Neural progenitor cell (in vitro differentiated cells): ENCODE measurements at regions not wholly inside any gene's neighbourhood (a gene's known extent, or its start where the extent isn't known, plus 50 kb on each side); places are given as distances from the start of the nearest gene placed in this dataset.
"Not testable (repeated sequence)": the region's sequence is repeated elsewhere in the genome, so short reads cannot be mapped to it uniquely, and the experiment has no call there.

Experiments used
- DNase-seq: peaks from one replicate; pipeline ENCODE4 v3.0.0-alpha.2; 2016; ENCODE audit warnings: low spot score
- H2AFZ ChIP-seq: fragments of 200-600 bp; sonication (generic); replicated peaks from 2 replicates; pipeline ENCODE4 v1.6.1; 2016; ENCODE audit warnings: antibody characterized with exemption
- H3F3A ChIP-seq: fragments of 200-600 bp; sonication (generic); 2 replicates; pipeline ENCODE4 v1.6.1; 2016; ENCODE audit warnings: antibody characterized with exemption, low read depth
- H3K27ac ChIP-seq: fragments of 200-600 bp; sonication (generic); 2 replicates; pipeline ENCODE4 v1.5.1; 2016; ENCODE audit warnings: mild to moderate bottlenecking
- H3K27me3 ChIP-seq: fragments of 200-600 bp; sonication (generic); 2 replicates; pipeline ENCODE4 v1.6.1; 2016; ENCODE audit warnings: mild to moderate bottlenecking, moderate library complexity
- H3K36me3 ChIP-seq: fragments of 200-600 bp; sonication (generic); 2 replicates; pipeline ENCODE4 v1.5.1; 2016
- H3K4me1 ChIP-seq: fragments of 200-600 bp; sonication (generic); 2 replicates; pipeline ENCODE4 v1.6.1; 2016; ENCODE audit warnings: mixed run types
- H3K4me2 ChIP-seq: fragments of 200-600 bp; sonication (generic); 2 replicates; pipeline ENCODE4 v1.6.1; 2016
- H3K4me3 ChIP-seq: fragments of 200-600 bp; sonication (generic); 2 replicates; pipeline ENCODE4 v1.5.1; 2016
- H3K79me2 ChIP-seq: fragments of 200-600 bp; sonication (generic); 2 replicates; pipeline ENCODE4 v1.6.1; 2016; ENCODE audit warnings: low read depth
- H3K9ac ChIP-seq: fragments of 200-600 bp; sonication (generic); 2 replicates; pipeline ENCODE4 v1.6.1; 2016
- H3K9me3 ChIP-seq: fragments of 200-600 bp; sonication (generic); 2 replicates; pipeline ENCODE4 v1.5.1; 2016; ENCODE audit warnings: low read depth
- H4K20me1 ChIP-seq: fragments of 200-600 bp; sonication (generic); 2 replicates; pipeline ENCODE4 v1.6.1; 2016; ENCODE audit warnings: low read depth
- H3K27ac Mint-ChIP-seq: 3 replicates; pipeline ENCODE4 v1.8.0; 2021; ENCODE audit warnings: mixed read lengths
- H3K27me3 Mint-ChIP-seq: 2 replicates; pipeline ENCODE4 v1.8.0; 2022; ENCODE audit warnings: low read depth, mild to moderate bottlenecking, inconsistent platforms, moderate library complexity, mixed read lengths; ENCODE audit not compliant: insufficient read depth
- H3K36me3 Mint-ChIP-seq: 3 replicates; pipeline ENCODE4 v1.8.0; 2021; ENCODE audit warnings: mixed read lengths
- H3K4me1 Mint-ChIP-seq: 3 replicates; pipeline ENCODE4 v1.8.0; 2021; ENCODE audit warnings: mixed read lengths
- H3K4me3 Mint-ChIP-seq: 3 replicates; pipeline ENCODE4 v1.8.0; 2021; ENCODE audit warnings: mild to moderate bottlenecking, moderate library complexity, mixed read lengths
- H3K9me3 Mint-ChIP-seq: 3 replicates; pipeline ENCODE4 v1.8.0; 2020; ENCODE audit warnings: mixed read lengths
- EZH2 ChIP-seq: fragments of 200-600 bp; sonication (generic); IDR thresholded peaks from 2 replicates; pipeline ENCODE4 v1.6.1; 2017; ENCODE audit warnings: antibody characterized with exemption, mild to moderate bottlenecking, moderate library complexity
- EZH2phosphoT487 ChIP-seq: fragments of 200-600 bp; sonication (generic); IDR thresholded peaks from 2 replicates; pipeline ENCODE4 v1.6.1; 2017; ENCODE audit warnings: antibody characterized with exemption
- TF ChIP-seq, protein P1 (sequence below): fragments of 200-600 bp; sonication (generic); IDR thresholded peaks from 2 replicates; pipeline ENCODE4 v1.5.1; 2017; ENCODE audit warnings: antibody characterized with exemption, mild to moderate bottlenecking

DNA sequence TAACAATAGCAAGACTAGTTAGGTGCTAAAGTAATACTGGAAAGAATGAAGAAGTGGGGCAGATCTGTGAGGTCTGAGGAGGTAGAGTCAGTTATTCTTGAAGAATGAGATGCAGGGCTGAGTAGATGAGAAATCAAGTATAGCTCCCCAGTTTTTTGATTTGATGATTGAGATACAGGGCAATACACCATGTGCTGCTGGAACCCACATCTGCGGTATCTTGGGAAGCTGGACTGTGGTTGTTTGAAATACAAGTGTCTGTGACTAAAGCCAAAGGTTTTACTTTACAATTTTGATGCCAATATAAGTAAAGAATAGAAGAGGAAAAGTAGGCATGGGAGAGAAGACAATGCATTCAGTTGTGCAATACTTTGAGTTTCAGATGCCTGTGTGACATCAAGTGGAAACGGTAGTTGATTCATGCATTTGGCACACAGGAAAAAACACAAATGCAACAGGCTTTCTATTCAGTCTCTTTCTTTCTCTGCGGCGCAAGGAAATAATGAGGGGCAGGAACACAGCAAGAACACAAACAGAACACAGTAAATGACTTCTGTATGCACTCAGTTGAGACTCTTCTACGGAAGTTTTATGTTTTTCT lies 190.2 kb upstream of the SLC38A2 start:
- H3K9me3 Mint-ChIP-seq = peaks cover 26% of the 10 kb centered on the region
- Histone ChIP-seq H3K9me3 (peaks cover 5% of the 10 kb centered on the region), H3K9ac (no peak overlapping the region), H2AFZ (no peak overlapping the region), H3K4me1 (no peaks in the 10 kb centered on the region), H3F3A (no peaks in the 10 kb centered on the region), H3K36me3 (no peaks in the 10 kb centered on the region), H3K27me3 (no peaks in the 10 kb centered on the region), H3K4me3 (no peak overlapping the region), H3K79me2 (no peaks in the 10 kb centered on the region), H3K27ac (no peak overlapping the region), H3K4me2 (no peak overlapping the region), H4K20me1 (no peaks in the 10 kb centered on the region)
- no peak overlapping the region for H3K27ac Mint-ChIP-seq
- no peak for DNase-seq
- no peaks in the 10 kb centered on the region for H3K27me3 Mint-ChIP-seq
- TF ChIP-seq, protein P1, sequence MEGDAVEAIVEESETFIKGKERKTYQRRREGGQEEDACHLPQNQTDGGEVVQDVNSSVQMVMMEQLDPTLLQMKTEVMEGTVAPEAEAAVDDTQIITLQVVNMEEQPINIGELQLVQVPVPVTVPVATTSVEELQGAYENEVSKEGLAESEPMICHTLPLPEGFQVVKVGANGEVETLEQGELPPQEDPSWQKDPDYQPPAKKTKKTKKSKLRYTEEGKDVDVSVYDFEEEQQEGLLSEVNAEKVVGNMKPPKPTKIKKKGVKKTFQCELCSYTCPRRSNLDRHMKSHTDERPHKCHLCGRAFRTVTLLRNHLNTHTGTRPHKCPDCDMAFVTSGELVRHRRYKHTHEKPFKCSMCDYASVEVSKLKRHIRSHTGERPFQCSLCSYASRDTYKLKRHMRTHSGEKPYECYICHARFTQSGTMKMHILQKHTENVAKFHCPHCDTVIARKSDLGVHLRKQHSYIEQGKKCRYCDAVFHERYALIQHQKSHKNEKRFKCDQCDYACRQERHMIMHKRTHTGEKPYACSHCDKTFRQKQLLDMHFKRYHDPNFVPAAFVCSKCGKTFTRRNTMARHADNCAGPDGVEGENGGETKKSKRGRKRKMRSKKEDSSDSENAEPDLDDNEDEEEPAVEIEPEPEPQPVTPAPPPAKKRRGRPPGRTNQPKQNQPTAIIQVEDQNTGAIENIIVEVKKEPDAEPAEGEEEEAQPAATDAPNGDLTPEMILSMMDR = no peak
- no peak for TF ChIP-seq EZH2phosphoT487
- H3K4me1 Mint-ChIP-seq = peaks cover 10% of the 10 kb centered on the region
- peaks cover 2% of the 10 kb centered on the region for H3K36me3 Mint-ChIP-seq
- no peak overlapping the region for H3K4me3 Mint-ChIP-seq

DNA sequence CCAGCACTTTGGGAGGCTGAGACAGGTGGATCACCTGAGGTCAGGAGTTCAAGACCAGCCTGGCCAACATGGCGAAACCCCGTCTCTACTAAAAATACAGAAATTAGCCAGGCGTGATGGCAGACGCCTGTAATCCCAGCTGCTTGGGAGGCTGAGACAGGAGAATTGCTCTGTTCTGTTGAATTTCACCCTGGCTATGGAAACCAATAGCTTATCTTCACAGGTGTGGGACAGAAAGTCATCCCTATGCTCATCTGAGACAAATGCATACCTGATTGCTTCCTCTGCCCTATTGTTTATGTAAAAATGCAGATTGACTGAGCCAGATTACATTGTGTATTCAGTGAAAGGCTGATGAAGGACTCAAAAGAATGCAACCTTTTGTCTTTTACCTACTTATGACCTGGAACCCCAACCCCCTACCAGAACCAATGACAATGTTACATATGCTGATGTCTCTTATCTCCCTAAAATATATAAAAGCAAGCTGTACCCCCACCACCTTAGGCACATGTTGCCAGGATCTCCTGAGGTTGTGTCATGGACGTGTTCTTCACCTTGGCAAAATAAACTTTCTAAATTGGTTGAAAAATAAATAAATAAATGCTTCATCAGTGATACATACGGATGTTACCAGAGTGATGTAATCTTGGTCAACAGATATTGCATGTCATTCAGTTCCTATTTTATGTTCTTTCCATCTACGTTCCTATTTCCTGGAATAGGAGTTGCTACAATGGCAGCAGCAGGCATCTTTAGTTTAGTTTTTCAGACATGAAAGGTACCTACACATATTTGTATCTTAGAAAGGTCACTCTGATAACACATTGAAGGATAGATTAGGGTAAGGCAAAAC lies 189.4 kb upstream of the SLC38A2 start:
- H3K79me2 ChIP-seq, H2AFZ ChIP-seq, H3K36me3 Mint-ChIP-seq, H3K4me3 ChIP-seq, H3F3A ChIP-seq, H3K4me2 ChIP-seq, H3K9ac ChIP-seq, H3K4me1 ChIP-seq, H3K27ac ChIP-seq, H3K4me1 Mint-ChIP-seq, H3K27me3 ChIP-seq, H3K27ac Mint-ChIP-seq, H3K9me3 ChIP-seq, H3K36me3 ChIP-seq, H3K4me3 Mint-ChIP-seq, H4K20me1 ChIP-seq, DNase-seq, H3K27me3 Mint-ChIP-seq: not testable (repeated sequence)
- peaks cover 20% of the 10 kb centered on the region for H3K9me3 Mint-ChIP-seq

DNA sequence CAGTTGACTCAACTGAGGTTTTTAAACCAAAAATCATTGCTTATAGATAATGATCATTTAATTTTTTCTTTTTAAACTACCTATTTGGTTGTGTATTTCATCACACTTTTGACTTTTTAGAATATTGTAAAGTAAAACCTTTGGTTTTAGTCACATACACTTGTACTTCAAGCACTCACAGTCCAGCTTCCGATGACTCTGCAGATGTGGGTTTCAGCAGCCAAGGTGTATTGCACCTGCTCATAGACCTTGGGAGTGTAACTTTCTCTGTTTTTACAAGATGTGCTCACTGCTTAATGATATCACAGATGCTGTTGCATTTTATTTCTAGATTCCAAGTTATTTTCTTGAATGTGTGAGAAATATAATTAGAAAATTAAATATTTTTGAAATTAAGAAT lies 188.3 kb upstream of the SLC38A2 start:
- Histone ChIP-seq H3K27ac (no peak overlapping the region), H3K4me3 (no peak overlapping the region), H3K4me2 (no peak overlapping the region), H3K79me2 (no peaks in the 10 kb centered on the region), H2AFZ (no peak overlapping the region), H3F3A (no peaks in the 10 kb centered on the region), H3K9ac (no peak overlapping the region), H3K27me3 (no peaks in the 10 kb centered on the region), H3K36me3 (no peaks in the 10 kb centered on the region), H3K9me3 (no peaks in the 10 kb centered on the region), H4K20me1 (no peaks in the 10 kb centered on the region), H3K4me1 (no peaks in the 10 kb centered on the region)
- Mint-ChIP-seq H3K27ac (no peak overlapping the region), H3K4me1 (peaks cover 10% of the 10 kb centered on the region), H3K27me3 (no peaks in the 10 kb centered on the region), H3K36me3 (peaks cover 2% of the 10 kb centered on the region), H3K4me3 (no peak overlapping the region), H3K9me3 (peaks cover 13% of the 10 kb centered on the region)
- TF ChIP-seq, protein P1 = no peak
- TF ChIP-seq EZH2phosphoT487 = no peak
- no peak for TF ChIP-seq EZH2
- no peak for DNase-seq

DNA sequence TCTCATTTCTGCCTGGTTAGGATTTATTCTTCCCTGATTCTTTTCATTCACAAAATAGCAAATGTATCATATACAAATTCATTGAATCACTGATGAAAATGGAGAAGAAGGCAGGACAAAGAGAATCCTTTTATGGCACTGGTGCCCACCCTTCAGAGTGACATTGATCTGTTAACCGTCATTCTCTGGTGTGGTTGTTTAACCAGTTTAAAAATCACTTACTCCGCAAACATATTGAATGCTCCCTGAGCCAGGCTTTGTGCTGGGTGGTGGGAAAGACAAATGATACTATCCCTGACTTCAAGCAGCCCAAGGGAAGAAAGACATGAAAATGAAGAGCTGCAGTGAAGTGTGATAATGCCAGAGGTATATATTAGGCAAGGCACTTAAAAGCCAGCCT lies 187.5 kb upstream of the SLC38A2 start:
- DNase-seq = no peak
- Histone ChIP-seq H3F3A (no peaks in the 10 kb centered on the region), H3K27me3 (no peaks in the 10 kb centered on the region), H3K4me1 (no peaks in the 10 kb centered on the region), H3K9me3 (no peaks in the 10 kb centered on the region), H3K27ac (no peak overlapping the region), H3K4me3 (no peak overlapping the region), H4K20me1 (no peaks in the 10 kb centered on the region), H2AFZ (no peak overlapping the region), H3K9ac (no peak overlapping the region), H3K36me3 (no peaks in the 10 kb centered on the region), H3K79me2 (no peaks in the 10 kb centered on the region), H3K4me2 (no peak overlapping the region)
- H3K27me3 Mint-ChIP-seq = no peaks in the 10 kb centered on the region
- H3K9me3 Mint-ChIP-seq = peaks cover 7% of the 10 kb centered on the region
- peaks cover 2% of the 10 kb centered on the region for H3K36me3 Mint-ChIP-seq
- H3K27ac Mint-ChIP-seq = peak overlapping the region; percentile 12
- peaks cover 13% of the 10 kb centered on the region for H3K4me1 Mint-ChIP-seq
- TF ChIP-seq EZH2phosphoT487 (no peak), EZH2 (no peak)
- TF ChIP-seq, protein P1 = no peak
- no peak overlapping the region for H3K4me3 Mint-ChIP-seq
